Lower leg skin (tissue), 4 donors: ENCODE measurements at regions not wholly inside any gene's neighbourhood (a gene's known extent, or its start where the extent isn't known, plus 50 kb on each side); places are given as distances from the start of the nearest gene placed in this dataset.
"Not testable (repeated sequence)": the region's sequence is repeated elsewhere in the genome, so short reads cannot be mapped to it uniquely, and the experiment has no call there.

Experiments used
- DNase-seq, 2 donors: peaks; one replicate each; pipeline ENCODE4 v3.0.0-alpha.2; 2019; ENCODE audit warnings: low spot score in 2 of 2
- H3K4me3 ChIP-seq: fragments of 200-600 bp; sonication (generic); 2 replicates; pipeline ENCODE4 v1.5.1; 2017; ENCODE audit warnings: mild to moderate bottlenecking, low read depth; ENCODE audit not compliant: poor library complexity, severe bottlenecking
- CTCF ChIP-seq, 3 donors: fragments of 450-650 bp; IDR thresholded peaks; one replicate each; pipeline ENCODE4 v1.5.1; 2016; ENCODE audit warnings: antibody characterized with exemption in 3 of 3, mild to moderate bottlenecking in 3 of 3, moderate library complexity in 2 of 3
- POLR2A ChIP-seq, 2 donors: fragments of 450-650 bp; IDR thresholded peaks; one replicate each; pipeline ENCODE4 v1.6.1; 2016 to 2017; ENCODE audit warnings: antibody characterized with exemption in 2 of 2, mild to moderate bottlenecking in 1 of 2, moderate library complexity in 1 of 2
- WGBS, 2 donors: methylation state at CpG; one replicate each; pipeline ENCODE4 v1.1.5; 2018; 5-methylcytosine and 5-hydroxymethylcytosine counted together
- intact Hi-C: fragments of 100-400 bp; cut with DNase I; formaldehyde crosslinking; loops from one replicate; pipeline ENCODE4 v1.15.0; 2023; ENCODE audit warnings: low total_unique reads

- no peak overlapping the region for H3K4me3 ChIP-seq
- intact Hi-C loops, result no loop called here
- TF ChIP-seq CTCF (IDR thresholded peaks at IDR 0.05) (no peak), POLR2A (IDR thresholded peaks at IDR 0.05) (no peak)
- 70 to 78% methylated on average over 10 of the region's 10 CpGs for WGBS, 2 donors
- DNase-seq, result no peak
Observed at GRCh38 chr2:105674859-105675541, 69.7 kb upstream of the NCK2 start.

- no peak for TF ChIP-seq POLR2A (IDR thresholded peaks at IDR 0.05)
- TF ChIP-seq CTCF (IDR thresholded peaks at IDR 0.05), result no peak
- no peak overlapping the region for H3K4me3 ChIP-seq
- 68 to 78% methylated on average over 7 of the region's 7 CpGs for WGBS, 2 donors
- DNase-seq, result no peak
- intact Hi-C loops, result no loop called here
Observed at GRCh38 chr2:105674401-105674800, 70.3 kb upstream of the NCK2 start.

GRCh38 chr2:105671156-105671555, 73.6 kb upstream of the NCK2 start:
- intact Hi-C loops, result no loop called here
- WGBS, 2 donors, result 24 to 37% methylated on average over 8 of the region's 8 CpGs
- H3K4me3 ChIP-seq, result no peak overlapping the region
- no peak for DNase-seq
- TF ChIP-seq POLR2A (IDR thresholded peaks at IDR 0.05), result no peak
- TF ChIP-seq CTCF (IDR thresholded peaks at IDR 0.05), result no peak

GRCh38 chr2:105669384-105669891, 75.3 kb upstream of the NCK2 start:
- DNase-seq, result no peak
- H3K4me3 ChIP-seq, result no peak overlapping the region
- 90 to 96% methylated on average over 4 of the region's 4 CpGs for WGBS, 2 donors
- intact Hi-C loops, result no loop called here
- TF ChIP-seq POLR2A (IDR thresholded peaks at IDR 0.05) (no peak), CTCF (IDR thresholded peaks at IDR 0.05) (no peak)

GRCh38 chr2:105665480-105665879, 79.2 kb upstream of the NCK2 start:
- no peak for TF ChIP-seq CTCF (IDR thresholded peaks at IDR 0.05)
- TF ChIP-seq POLR2A (IDR thresholded peaks at IDR 0.05), result no peak
- DNase-seq, result no peak
- intact Hi-C loops, result no loop called here

GRCh38 chr2:105660489-105660888, 84.2 kb upstream of the NCK2 start:
- DNase-seq, result no peak
- intact Hi-C loops, result no loop called here
- TF ChIP-seq CTCF (IDR thresholded peaks at IDR 0.05), result no peak
- no peak for TF ChIP-seq POLR2A (IDR thresholded peaks at IDR 0.05)
- H3K4me3 ChIP-seq, result no peak overlapping the region
- WGBS, 2 donors, result 75 to 83% methylated on average over 4 of the region's 4 CpGs

More at GRCh38 chr2:105665480-105665879, 79.2 kb upstream of the NCK2 start:
- WGBS, 2 donors, result 93 to 98% methylated on average over 1 of the region's 1 CpG
- H3K4me3 ChIP-seq, result no peak overlapping the region

- intact Hi-C loops, H3K4me3 ChIP-seq, DNase-seq: not testable (repeated sequence)
- 98 to 99% methylated on average over 4 of the region's 4 CpGs for WGBS, 2 donors
Observed at GRCh38 chr2:105655723-105656606, 88.7 kb upstream of the NCK2 start.
